CD14-positive monocyte (primary cell): ENCODE measurements at regions not wholly inside any gene's neighbourhood (a gene's known extent, or its start where the extent isn't known, plus 50 kb on each side); places are given as distances from the start of the nearest gene placed in this dataset.

ENCODE experiments used
- DNase-seq, 3 donors: peaks; one replicate each; pipeline ENCODE4 v3.0.0-alpha.2; 2011 to 2022
- H2AFZ ChIP-seq: 2 replicates; pipeline ENCODE4 v1.6.0; 2012; ENCODE audit warnings: mild to moderate bottlenecking, low read depth, low read length, inconsistent platforms; ENCODE audit not compliant: insufficient read depth, poor library complexity, severe bottlenecking
- H3K27ac ChIP-seq, 2 donors: 1 replicate in 1 of 2; 2 replicates in 1 of 2; pipeline ENCODE4 v1.5.1; 2012 to 2013; ENCODE audit warnings: low read length in 2 of 2, control low read depth in 1 of 2, inconsistent platforms in 1 of 2, low read depth in 1 of 2, mild to moderate bottlenecking in 1 of 2
- H3K27me3 ChIP-seq, 2 donors: one replicate each; pipeline versions ENCODE4 v1.6.0 to v1.6.1; 2011 to 2013; ENCODE audit warnings: low read length in 2 of 2; ENCODE audit not compliant: control insufficient read depth in 2 of 2, insufficient read depth in 2 of 2
- H3K36me3 ChIP-seq, 2 donors: replicated peaks in 1 of 2; 1 replicate in 1 of 2; 2 replicates in 1 of 2; pipeline versions ENCODE4 v1.5.1 to v1.6.1; 2012 to 2013; ENCODE audit warnings: low read length in 2 of 2, control low read depth in 1 of 2, inconsistent platforms in 1 of 2, mild to moderate bottlenecking in 1 of 2; ENCODE audit not compliant: insufficient read depth in 2 of 2, control insufficient read depth in 1 of 2
- H3K4me1 ChIP-seq, 2 donors: 1 replicate in 1 of 2; 2 replicates in 1 of 2; pipeline versions ENCODE4 v1.5.1 to v1.6.1; 2012 to 2013; ENCODE audit warnings: low read length in 2 of 2, control low read depth in 1 of 2, inconsistent platforms in 1 of 2, mild to moderate bottlenecking in 1 of 2, moderate library complexity in 1 of 2; ENCODE audit not compliant: insufficient read depth in 2 of 2, control insufficient read depth in 1 of 2
- H3K4me2 ChIP-seq: replicated peaks from 2 replicates; pipeline ENCODE3; 2012; ENCODE audit warnings: low read length, moderate library complexity, mild to moderate bottlenecking; ENCODE audit not compliant: poor library complexity, severe bottlenecking; ENCODE audit errors: extremely low read depth
- H3K4me3 ChIP-seq, 3 experiments: fragments of 200-600 bp in 1 of 3; sonication (generic) in 1 of 3; replicated peaks in 1 of 3; 1 replicate in 2 of 3; 2 replicates in 1 of 3; pipeline ENCODE4 v1.5.1; 2011 to 2013; ENCODE audit warnings: low read length in 3 of 3, mild to moderate bottlenecking in 3 of 3, control low read depth in 2 of 3, low read depth in 2 of 3, inconsistent platforms in 1 of 3, moderate library complexity in 1 of 3
- H3K79me2 ChIP-seq: 2 replicates; pipeline ENCODE4 v1.6.0; 2012; ENCODE audit warnings: mild to moderate bottlenecking, control low read depth, inconsistent platforms, low read length, moderate library complexity; ENCODE audit not compliant: insufficient read depth
- H3K9ac ChIP-seq: 2 replicates; pipeline ENCODE4 v1.6.0; 2017; ENCODE audit warnings: low read length, mild to moderate bottlenecking; ENCODE audit not compliant: insufficient read depth, poor library complexity, severe bottlenecking
- H3K9me3 ChIP-seq, 2 donors: replicated peaks in 1 of 2; 1 replicate in 1 of 2; 2 replicates in 1 of 2; pipeline versions ENCODE4 v1.5.1 to v1.6.1; 2012 to 2013; ENCODE audit warnings: low read length in 2 of 2, control low read depth in 1 of 2; ENCODE audit not compliant: control insufficient read depth in 1 of 2, insufficient read depth in 1 of 2
- H4K20me1 ChIP-seq: 2 replicates; pipeline ENCODE4 v1.6.0; 2012; ENCODE audit warnings: mild to moderate bottlenecking, low read length, control low read depth, moderate library complexity; ENCODE audit not compliant: insufficient read depth
- H3K27ac Mint-ChIP-seq, 7 donors: one replicate each; pipeline ENCODE4 v1.8.0; 2020; ENCODE audit warnings: mild to moderate bottlenecking in 7 of 7, mixed read lengths in 7 of 7, moderate library complexity in 6 of 7, inconsistent platforms in 2 of 7
- H3K27me3 Mint-ChIP-seq, 3 donors: one replicate each; pipeline ENCODE4 v1.8.0; 2021 to 2022; ENCODE audit warnings: low read depth in 3 of 3, mild to moderate bottlenecking in 3 of 3, mixed read lengths in 3 of 3, moderate library complexity in 3 of 3, inconsistent platforms in 1 of 3
- H3K36me3 Mint-ChIP-seq, 2 donors: one replicate each; pipeline ENCODE4 v1.8.0; 2020; ENCODE audit warnings: mixed read lengths in 2 of 2, inconsistent platforms in 1 of 2, mild to moderate bottlenecking in 1 of 2
- H3K4me1 Mint-ChIP-seq: one replicate; pipeline ENCODE4 v1.8.0; 2020; ENCODE audit warnings: mild to moderate bottlenecking, mixed read lengths
- H3K4me3 Mint-ChIP-seq, 2 donors: one replicate each; pipeline ENCODE4 v1.8.0; 2020; ENCODE audit warnings: mild to moderate bottlenecking in 2 of 2, mixed read lengths in 2 of 2, moderate library complexity in 1 of 2
- H3K9me3 Mint-ChIP-seq, 7 donors: one replicate each; pipeline ENCODE4 v1.8.0; 2020 to 2022; ENCODE audit warnings: mixed read lengths in 7 of 7, mild to moderate bottlenecking in 6 of 7, moderate library complexity in 6 of 7, inconsistent platforms in 2 of 7
- WGBS: methylation state at CpG from one replicate; pipeline ENCODE4 v1.1.5; 2013; ENCODE audit warnings: missing lambda C conversion rate; ENCODE audit not compliant: insufficient coverage; 5-methylcytosine and 5-hydroxymethylcytosine counted together
- intact Hi-C, 2 donors: fragments of 100-400 bp; cut with micrococcal nuclease; formaldehyde crosslinking; loops; one replicate each; pipeline versions ENCODE4 v1.15.0 to v1.15.1; 2023
- TF ChIP-seq, protein P1 (sequence below): fragments of 200-600 bp; IDR thresholded peaks from one replicate; pipeline ENCODE4 v1.8.0; 2022; ENCODE audit warnings: antibody characterized with exemption, mild to moderate bottlenecking

DNA sequence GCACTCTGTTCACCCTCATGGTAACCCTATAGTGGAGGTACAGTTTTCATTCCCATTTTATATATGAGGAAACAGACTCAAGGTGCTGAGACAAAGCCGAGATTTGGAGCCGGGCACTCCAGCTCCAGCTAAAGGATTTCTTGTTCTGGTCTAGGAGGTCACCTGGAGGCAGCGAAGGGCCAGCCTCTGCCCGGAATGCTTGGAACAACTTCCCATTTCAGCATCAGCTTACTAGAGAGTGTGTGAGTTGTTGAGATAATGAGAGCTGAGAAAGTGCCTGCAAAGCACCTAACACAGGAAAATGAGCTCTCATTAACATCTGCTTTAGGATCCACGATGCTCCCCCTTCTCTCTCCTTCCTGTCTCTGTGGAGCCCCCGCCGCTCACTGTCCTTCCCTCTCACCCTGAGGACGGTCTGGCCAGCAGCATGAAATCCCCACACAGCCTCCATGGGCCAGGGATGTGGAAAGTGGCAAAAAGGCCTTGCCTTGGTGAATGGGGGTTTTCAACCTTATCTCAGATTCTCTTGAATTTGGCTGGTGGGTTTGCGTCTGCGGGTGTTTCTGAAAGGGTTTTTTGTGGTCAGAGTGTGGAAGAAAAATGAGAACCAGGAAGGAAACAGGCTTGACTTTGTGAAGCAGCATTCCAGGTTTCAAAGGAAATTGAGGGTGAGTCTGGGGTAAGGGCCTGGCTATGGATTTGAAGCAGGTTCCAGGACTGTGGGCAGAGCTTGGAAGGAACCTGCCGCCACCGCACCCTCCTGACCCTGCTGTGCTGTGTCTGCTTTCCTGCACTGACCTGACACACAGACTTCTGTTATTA lies 178.7 kb downstream of the FOXL1 start:
- peaks cover 5% of the 10 kb centered on the region for H3K4me1 Mint-ChIP-seq
- 0% methylated on average over 4 of the region's 12 CpGs for WGBS

DNA sequence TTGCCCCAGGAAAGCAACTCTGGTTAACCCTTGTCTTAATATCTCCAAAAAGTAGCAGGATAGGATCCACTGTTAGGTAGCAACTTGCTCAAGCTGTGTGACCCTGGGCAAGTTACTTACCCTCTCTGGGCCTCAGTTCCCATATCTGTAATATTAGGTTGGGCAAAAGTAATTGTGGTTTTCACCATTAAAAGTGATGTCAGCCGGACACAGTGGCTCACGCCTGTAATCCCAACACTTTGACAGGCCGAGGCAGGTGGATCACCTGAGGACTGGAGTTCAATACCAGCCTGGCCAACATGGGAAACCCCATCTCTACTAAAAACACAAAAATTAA lies 179.3 kb downstream of the FOXL1 start:
- Histone ChIP-seq H4K20me1 (no peaks in the 10 kb centered on the region), H3K79me2 (no peaks in the 10 kb centered on the region), H3K4me3 (no peak overlapping the region), H2AFZ (no peak overlapping the region), H3K27me3 (peaks cover 0 to 11% of the 10 kb centered on the region in 2 donors), H3K9me3 (no peaks in the 10 kb centered on the region), H3K36me3 (no peaks in the 10 kb centered on the region), H3K4me2 (no peak overlapping the region), H3K9ac (no peak overlapping the region), H3K27ac (no peak overlapping the region), H3K4me1 (no peaks in the 10 kb centered on the region)
- DNase-seq = no peak
- Mint-ChIP-seq H3K4me1 (peaks cover 5% of the 10 kb centered on the region), H3K36me3 (no peaks in the 10 kb centered on the region), H3K9me3 (no peaks in the 10 kb centered on the region), H3K27ac (no peak overlapping the region), H3K27me3 (peaks cover 44 to 49% (median 48%) of the 10 kb centered on the region in 3 donors), H3K4me3 (peak overlapping the region in 1 of 2 donors; percentile 0)
- intact Hi-C loops = no loop called here
- TF ChIP-seq, protein P1, sequence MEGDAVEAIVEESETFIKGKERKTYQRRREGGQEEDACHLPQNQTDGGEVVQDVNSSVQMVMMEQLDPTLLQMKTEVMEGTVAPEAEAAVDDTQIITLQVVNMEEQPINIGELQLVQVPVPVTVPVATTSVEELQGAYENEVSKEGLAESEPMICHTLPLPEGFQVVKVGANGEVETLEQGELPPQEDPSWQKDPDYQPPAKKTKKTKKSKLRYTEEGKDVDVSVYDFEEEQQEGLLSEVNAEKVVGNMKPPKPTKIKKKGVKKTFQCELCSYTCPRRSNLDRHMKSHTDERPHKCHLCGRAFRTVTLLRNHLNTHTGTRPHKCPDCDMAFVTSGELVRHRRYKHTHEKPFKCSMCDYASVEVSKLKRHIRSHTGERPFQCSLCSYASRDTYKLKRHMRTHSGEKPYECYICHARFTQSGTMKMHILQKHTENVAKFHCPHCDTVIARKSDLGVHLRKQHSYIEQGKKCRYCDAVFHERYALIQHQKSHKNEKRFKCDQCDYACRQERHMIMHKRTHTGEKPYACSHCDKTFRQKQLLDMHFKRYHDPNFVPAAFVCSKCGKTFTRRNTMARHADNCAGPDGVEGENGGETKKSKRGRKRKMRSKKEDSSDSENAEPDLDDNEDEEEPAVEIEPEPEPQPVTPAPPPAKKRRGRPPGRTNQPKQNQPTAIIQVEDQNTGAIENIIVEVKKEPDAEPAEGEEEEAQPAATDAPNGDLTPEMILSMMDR = no peak
- WGBS = 93% methylated on average over 3 of the region's 3 CpGs

More for the DNA sequence above, 178.7 kb downstream of the FOXL1 start:
- no peak overlapping the region for H3K27ac ChIP-seq
- H3K27ac Mint-ChIP-seq = no peak overlapping the region
- no peaks in the 10 kb centered on the region for H4K20me1 ChIP-seq
- no peaks in the 10 kb centered on the region for H3K36me3 ChIP-seq
- no peaks in the 10 kb centered on the region for H3K4me1 ChIP-seq
- peaks cover 0 to 11% of the 10 kb centered on the region in 2 donors for H3K27me3 ChIP-seq
- DNase-seq = no peak
- no peak overlapping the region for H2AFZ ChIP-seq
- no peaks in the 10 kb centered on the region for H3K9me3 ChIP-seq
- no peaks in the 10 kb centered on the region for H3K79me2 ChIP-seq
- H3K4me3 ChIP-seq = no peak overlapping the region
- H3K4me3 Mint-ChIP-seq = peak overlapping the region in 1 of 2 donors; percentile 0
- intact Hi-C loops = no loop called here
- peaks cover 39 to 49% (median 47%) of the 10 kb centered on the region in 3 donors for H3K27me3 Mint-ChIP-seq
- H3K36me3 Mint-ChIP-seq = no peaks in the 10 kb centered on the region
- no peak overlapping the region for H3K9ac ChIP-seq
- H3K9me3 Mint-ChIP-seq = no peaks in the 10 kb centered on the region
- H3K4me2 ChIP-seq = no peak overlapping the region
- TF ChIP-seq, protein P1 = no peak
